Naive thymus-derived CD4-positive, alpha-beta T cell (primary cell): ENCODE measurements at regions not wholly inside any gene's neighbourhood (a gene's known extent, or its start where the extent isn't known, plus 50 kb on each side); places are given as distances from the start of the nearest gene placed in this dataset.
"Not testable (repeated sequence)": the region's sequence is repeated elsewhere in the genome, so short reads cannot be mapped to it uniquely, and the experiment has no call there.

Source experiments
- ATAC-seq: fragments of 150-1000 bp; cut with Tn5 transposase; 2 replicates; pipeline ENCODE4 v1.10.0; 2021; ENCODE audit warnings: mild to moderate bottlenecking, moderate library complexity
- CTCF ChIA-PET: fragments of 350-600 bp; sonication (Branson Sonifier 250); formaldehyde crosslinking; loops from one replicate; lab custom pipeline; 2021; ENCODE audit warnings: antibody characterized with exemption; lab: Charles Lee
- POLR2A ChIA-PET: fragments of 350-600 bp; sonication (Branson Sonifier 250); formaldehyde crosslinking; loops from one replicate; lab custom pipeline; 2021; ENCODE audit warnings: antibody characterized with exemption, inconsistent platforms; lab: Charles Lee
- DNase-seq, 9 donors: peaks; one replicate each; pipeline versions ENCODE4 v3.0.0 to v3.0.0-alpha.2; 2020 to 2022; ENCODE audit warnings: mixed read lengths in 1 of 9
- H3K27ac ChIP-seq: one replicate; pipeline ENCODE4 v1.7.0; 2013; ENCODE audit warnings: mild to moderate bottlenecking, low read depth, low read length, moderate library complexity
- H3K27me3 ChIP-seq, 2 donors: one replicate each; pipeline ENCODE4 v1.7.0; 2013; ENCODE audit warnings: low read length in 2 of 2, mild to moderate bottlenecking in 2 of 2, moderate library complexity in 2 of 2; ENCODE audit not compliant: control insufficient read depth in 2 of 2, insufficient read depth in 2 of 2
- H3K36me3 ChIP-seq, 3 experiments: 1 replicate in 2 of 3; 2 replicates in 1 of 3; pipeline ENCODE4 v1.7.0; 2013; ENCODE audit warnings: low read length in 3 of 3, mild to moderate bottlenecking in 3 of 3, moderate library complexity in 1 of 3; ENCODE audit not compliant: insufficient read depth in 3 of 3, control insufficient read depth in 2 of 3
- H3K4me1 ChIP-seq, 2 donors: one replicate each; pipeline ENCODE4 v1.7.0; 2013; ENCODE audit warnings: low read length in 2 of 2, mild to moderate bottlenecking in 2 of 2, moderate library complexity in 1 of 2; ENCODE audit not compliant: control insufficient read depth in 2 of 2, insufficient read depth in 2 of 2
- H3K4me3 ChIP-seq: 2 replicates; pipeline ENCODE4 v1.7.0; 2013; ENCODE audit warnings: mild to moderate bottlenecking, low read length
- H3K9me3 ChIP-seq, 3 experiments: 1 replicate in 2 of 3; 2 replicates in 1 of 3; pipeline ENCODE4 v1.7.0; 2013; ENCODE audit warnings: low read length in 3 of 3; ENCODE audit not compliant: control insufficient read depth in 2 of 3
- H3K27ac Mint-ChIP-seq, 9 donors: one replicate each; pipeline ENCODE4 v1.8.0; 2020 to 2022; ENCODE audit warnings: mixed read lengths in 9 of 9, mild to moderate bottlenecking in 8 of 9, moderate library complexity in 5 of 9, inconsistent platforms in 2 of 9
- H3K27me3 Mint-ChIP-seq, 5 donors: one replicate each; pipeline ENCODE4 v1.8.0; 2021 to 2022; ENCODE audit warnings: mixed read lengths in 5 of 5, mild to moderate bottlenecking in 1 of 5
- H3K36me3 Mint-ChIP-seq, 5 donors: one replicate each; pipeline ENCODE4 v1.8.0; 2020 to 2022; ENCODE audit warnings: mixed read lengths in 5 of 5, mild to moderate bottlenecking in 3 of 5, inconsistent platforms in 1 of 5
- H3K4me1 Mint-ChIP-seq, 7 donors: one replicate each; pipeline ENCODE4 v1.8.0; 2020 to 2022; ENCODE audit warnings: mixed read lengths in 7 of 7, mild to moderate bottlenecking in 3 of 7, inconsistent platforms in 1 of 7
- H3K4me3 Mint-ChIP-seq, 10 donors: one replicate each; pipeline ENCODE4 v1.8.0; 2020 to 2022; ENCODE audit warnings: mild to moderate bottlenecking in 10 of 10, mixed read lengths in 10 of 10, moderate library complexity in 6 of 10, inconsistent platforms in 2 of 10
- H3K9me3 Mint-ChIP-seq, 11 donors: one replicate each; pipeline ENCODE4 v1.8.0; 2020 to 2022; ENCODE audit warnings: mixed read lengths in 11 of 11, mild to moderate bottlenecking in 4 of 11, inconsistent platforms in 1 of 11, moderate library complexity in 1 of 11
- intact Hi-C, 2 donors: fragments of 100-400 bp; cut with micrococcal nuclease; formaldehyde crosslinking; loops; one replicate each; pipeline ENCODE4 v1.15.1; 2023

- Mint-ChIP-seq H3K36me3 (peaks cover 0 to 3% (median 0%) of the 10 kb centered on the region in 5 donors), H3K4me1 (no peaks in the 10 kb centered on the region), H3K27me3 (peaks cover 0 to 36% (median 19%) of the 10 kb centered on the region in 5 donors), H3K27ac (no peak overlapping the region), H3K9me3 (peaks cover 0 to 11% (median 0%) of the 10 kb centered on the region in 11 donors), H3K4me3 (no peak overlapping the region)
- POLR2A ChIA-PET = no interaction called here
- H3K36me3 ChIP-seq = no peaks in the 10 kb centered on the region
- no peaks in the 10 kb centered on the region for H3K27me3 ChIP-seq
- CTCF ChIA-PET = no interaction called here
- no peaks in the 10 kb centered on the region for H3K9me3 ChIP-seq
- ATAC-seq = no peak
- H3K27ac ChIP-seq = no peak overlapping the region
- no peak for DNase-seq
- H3K4me1 ChIP-seq = no peaks in the 10 kb centered on the region
- intact Hi-C loops = no loop called here
- no peak overlapping the region for H3K4me3 ChIP-seq
Observed at GRCh38 chr16:52924162-52924561, 128.5 kb downstream of the CHD9NB start.

- ATAC-seq = no peak
- Histone ChIP-seq H3K4me1 (no peaks in the 10 kb centered on the region), H3K27me3 (no peaks in the 10 kb centered on the region), H3K27ac (no peak overlapping the region), H3K9me3 (no peaks in the 10 kb centered on the region), H3K36me3 (no peaks in the 10 kb centered on the region), H3K4me3 (no peak overlapping the region)
- ChIA-PET POLR2A (no interaction called here), CTCF (no interaction called here)
- Mint-ChIP-seq H3K4me1 (no peaks in the 10 kb centered on the region), H3K27ac (no peak overlapping the region), H3K27me3 (peaks cover 0 to 48% (median 24%) of the 10 kb centered on the region in 5 donors), H3K36me3 (peaks cover 0 to 3% (median 0%) of the 10 kb centered on the region in 5 donors), H3K4me3 (no peak overlapping the region), H3K9me3 (peaks cover 0 to 11% (median 0%) of the 10 kb centered on the region in 11 donors)
- intact Hi-C loops = no loop called here
- no peak for DNase-seq
Observed at GRCh38 chr16:52921104-52921503, 131.6 kb downstream of the CHD9NB start.

GRCh38 chr16:52920331-52920730 is 132.4 kb downstream of the CHD9NB start:
- Mint-ChIP-seq H3K36me3 (peaks cover 0 to 3% (median 0%) of the 10 kb centered on the region in 5 donors), H3K9me3 (peaks cover 0 to 11% (median 0%) of the 10 kb centered on the region in 11 donors), H3K27me3 (peaks cover 0 to 40% (median 23%) of the 10 kb centered on the region in 5 donors), H3K4me3 (no peak overlapping the region), H3K4me1 (no peaks in the 10 kb centered on the region), H3K27ac (no peak overlapping the region)
- intact Hi-C loops = no loop called here
- Histone ChIP-seq H3K27ac (no peak overlapping the region), H3K4me3 (no peak overlapping the region), H3K4me1 (no peaks in the 10 kb centered on the region), H3K9me3 (no peaks in the 10 kb centered on the region), H3K36me3 (no peaks in the 10 kb centered on the region), H3K27me3 (no peaks in the 10 kb centered on the region)
- POLR2A ChIA-PET = no interaction called here
- ATAC-seq (no peak), DNase-seq (no peak)
- CTCF ChIA-PET = no interaction called here

- Mint-ChIP-seq H3K27me3 (peaks cover 0 to 20% (median 6%) of the 10 kb centered on the region in 5 donors), H3K4me3 (no peak overlapping the region), H3K27ac (no peak overlapping the region), H3K9me3 (peaks cover 0 to 3% (median 0%) of the 10 kb centered on the region in 11 donors), H3K4me1 (peaks cover 0 to 2% (median 0%) of the 10 kb centered on the region in 7 donors), H3K36me3 (no peaks in the 10 kb centered on the region)
- ATAC-seq (no peak), DNase-seq (no peak)
- Histone ChIP-seq H3K27me3 (no peaks in the 10 kb centered on the region), H3K4me3 (no peak overlapping the region), H3K9me3 (no peaks in the 10 kb centered on the region), H3K27ac (no peak overlapping the region), H3K36me3 (no peaks in the 10 kb centered on the region), H3K4me1 (no peaks in the 10 kb centered on the region)
- intact Hi-C loops = no loop called here
- ChIA-PET POLR2A (no interaction called here), CTCF (interaction anchor here (0.6 kb wide), 1 partner anchor 25 kb away, joined by 3 read pairs; no protein-coding TSS in a partner anchor)
Observed at GRCh38 chr16:52914428-52914827, 138.3 kb downstream of the CHD9NB start.

- Mint-ChIP-seq H3K36me3 (no peaks in the 10 kb centered on the region), H3K27ac (no peak overlapping the region), H3K4me1 (peaks cover 0 to 2% (median 0%) of the 10 kb centered on the region in 7 donors), H3K27me3 (peaks cover 0 to 11% (median 11%) of the 10 kb centered on the region in 5 donors), H3K9me3 (peaks cover 0 to 3% (median 0%) of the 10 kb centered on the region in 11 donors), H3K4me3 (no peak overlapping the region)
- CTCF ChIA-PET = no interaction called here
- DNase-seq (no peak), ATAC-seq (no peak)
- no peaks in the 10 kb centered on the region for H3K4me1 ChIP-seq
- H3K9me3 ChIP-seq = no peaks in the 10 kb centered on the region
- H3K4me3 ChIP-seq = no peak overlapping the region
- intact Hi-C loops = no loop called here
- POLR2A ChIA-PET = no interaction called here
- no peaks in the 10 kb centered on the region for H3K36me3 ChIP-seq
- no peak overlapping the region for H3K27ac ChIP-seq
- no peaks in the 10 kb centered on the region for H3K27me3 ChIP-seq
Observed at GRCh38 chr16:52912565-52913173, 140.0 kb downstream of the CHD9NB start.

- not testable (repeated sequence) for H3K4me3 Mint-ChIP-seq
Observed at GRCh38 chr16:52908057-52908456, 144.6 kb downstream of the CHD9NB start.

GRCh38 chr16:52906281-52906680 is 146.4 kb downstream of the CHD9NB start:
- intact Hi-C loops = no loop called here
- ChIA-PET POLR2A (no interaction called here), CTCF (no interaction called here)
- Histone ChIP-seq H3K4me3 (no peak overlapping the region), H3K36me3 (no peaks in the 10 kb centered on the region), H3K27me3 (no peaks in the 10 kb centered on the region), H3K4me1 (no peaks in the 10 kb centered on the region), H3K27ac (no peak overlapping the region), H3K9me3 (no peaks in the 10 kb centered on the region)
- Mint-ChIP-seq H3K4me1 (no peaks in the 10 kb centered on the region), H3K27ac (no peak overlapping the region), H3K4me3 (no peak overlapping the region), H3K9me3 (peaks cover 0 to 18% (median 0%) of the 10 kb centered on the region in 11 donors), H3K36me3 (no peaks in the 10 kb centered on the region), H3K27me3 (peaks cover 0 to 12% (median 11%) of the 10 kb centered on the region in 5 donors)
- ATAC-seq (no peak), DNase-seq (no peak)

More at GRCh38 chr16:52908057-52908456, 144.6 kb downstream of the CHD9NB start:
- H3K4me1 ChIP-seq, H3K27me3 ChIP-seq, H3K27ac Mint-ChIP-seq, H3K36me3 ChIP-seq, CTCF ChIA-PET, H3K9me3 ChIP-seq, POLR2A ChIA-PET, H3K36me3 Mint-ChIP-seq, H3K27ac ChIP-seq, DNase-seq, H3K4me3 ChIP-seq, H3K4me1 Mint-ChIP-seq, intact Hi-C loops, ATAC-seq: not testable (repeated sequence)
- Mint-ChIP-seq H3K9me3 (peaks cover 0 to 18% (median 0%) of the 10 kb centered on the region in 11 donors), H3K27me3 (peaks cover 0 to 11% (median 7%) of the 10 kb centered on the region in 5 donors)
